Skeletal muscle satellite cell (primary cell): ENCODE measurements at regions not wholly inside any gene's neighbourhood (a gene's known extent, or its start where the extent isn't known, plus 50 kb on each side); places are given as distances from the start of the nearest gene placed in this dataset.
"Not testable (repeated sequence)": the region's sequence is repeated elsewhere in the genome, so short reads cannot be mapped to it uniquely, and the experiment has no call there.

Experiments
- H3K27me3 ChIP-seq: 2 replicates; pipeline ENCODE4 v1.7.0; 2013; ENCODE audit warnings: low read length; ENCODE audit not compliant: control insufficient read depth, insufficient read depth
- H3K36me3 ChIP-seq: 2 replicates; pipeline ENCODE4 v1.7.0; 2013; ENCODE audit warnings: mild to moderate bottlenecking, control low read depth, low read length; ENCODE audit not compliant: insufficient read depth
- H3K4me1 ChIP-seq: 2 replicates; pipeline ENCODE4 v1.7.0; 2013; ENCODE audit warnings: low read length; ENCODE audit not compliant: control insufficient read depth, insufficient read depth
- H3K4me2 ChIP-seq: 2 replicates; pipeline ENCODE4 v1.7.0; 2013; ENCODE audit warnings: mild to moderate bottlenecking, low read length
- H3K4me3 ChIP-seq: 2 replicates; pipeline ENCODE4 v1.7.0; 2013; ENCODE audit warnings: low read length
- H3K9ac ChIP-seq: 2 replicates; pipeline ENCODE4 v1.7.0; 2013; ENCODE audit warnings: mild to moderate bottlenecking, low read depth, low read length, moderate library complexity
- H3K9me3 ChIP-seq: replicated peaks from 2 replicates; pipeline ENCODE4 v1.7.0; 2013; ENCODE audit warnings: mild to moderate bottlenecking, control low read depth, low read length

- H3K9ac ChIP-seq: no peak overlapping the region
- H3K27me3 ChIP-seq: no peaks in the 10 kb centered on the region
- H3K9me3 ChIP-seq: no peaks in the 10 kb centered on the region
- no peak overlapping the region for H3K4me3 ChIP-seq
- no peaks in the 10 kb centered on the region for H3K36me3 ChIP-seq
- no peaks in the 10 kb centered on the region for H3K4me1 ChIP-seq
- no peak overlapping the region for H3K4me2 ChIP-seq
Observed at GRCh38 chr5:174559566-174560090, 164.8 kb upstream of the MSX2 start.

GRCh38 chr5:174560861-174561260 lies 163.5 kb upstream of the MSX2 start:
- Histone ChIP-seq H3K4me1 (no peaks in the 10 kb centered on the region), H3K36me3 (no peaks in the 10 kb centered on the region), H3K4me2 (no peak overlapping the region), H3K9me3 (no peaks in the 10 kb centered on the region), H3K27me3 (no peaks in the 10 kb centered on the region), H3K4me3 (no peak overlapping the region), H3K9ac (no peak overlapping the region)

DNA sequence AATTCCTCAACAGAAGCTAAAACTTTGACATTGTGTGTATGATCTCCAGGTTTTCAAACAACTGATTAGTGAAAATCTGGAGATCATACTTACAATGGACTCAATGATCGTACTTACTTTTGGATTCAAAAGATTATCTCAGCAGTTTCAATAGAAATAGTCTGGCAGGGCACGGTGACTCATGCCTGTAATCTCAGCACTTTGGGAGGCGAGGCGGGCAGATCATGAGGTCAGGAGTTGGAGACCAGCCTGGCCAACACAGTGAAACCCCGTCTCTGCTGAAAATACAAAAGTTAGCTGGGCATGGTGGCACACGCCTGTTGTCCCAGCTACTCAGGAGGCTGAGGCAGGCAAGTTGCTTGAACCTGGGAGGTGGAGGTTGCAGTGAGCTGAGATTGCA lies 161.3 kb upstream of the MSX2 start:
- not testable (repeated sequence) for H3K9ac ChIP-seq, H3K4me1 ChIP-seq, H3K27me3 ChIP-seq, H3K4me2 ChIP-seq, H3K36me3 ChIP-seq, H3K9me3 ChIP-seq, H3K4me3 ChIP-seq

- Histone ChIP-seq H3K4me1 (no peaks in the 10 kb centered on the region), H3K9me3 (peaks cover 5% of the 10 kb centered on the region), H3K4me3 (no peak overlapping the region), H3K27me3 (no peaks in the 10 kb centered on the region), H3K36me3 (no peaks in the 10 kb centered on the region), H3K9ac (no peak overlapping the region), H3K4me2 (no peak overlapping the region)
Observed at GRCh38 chr5:174563899-174564298, 160.5 kb upstream of the MSX2 start.

DNA sequence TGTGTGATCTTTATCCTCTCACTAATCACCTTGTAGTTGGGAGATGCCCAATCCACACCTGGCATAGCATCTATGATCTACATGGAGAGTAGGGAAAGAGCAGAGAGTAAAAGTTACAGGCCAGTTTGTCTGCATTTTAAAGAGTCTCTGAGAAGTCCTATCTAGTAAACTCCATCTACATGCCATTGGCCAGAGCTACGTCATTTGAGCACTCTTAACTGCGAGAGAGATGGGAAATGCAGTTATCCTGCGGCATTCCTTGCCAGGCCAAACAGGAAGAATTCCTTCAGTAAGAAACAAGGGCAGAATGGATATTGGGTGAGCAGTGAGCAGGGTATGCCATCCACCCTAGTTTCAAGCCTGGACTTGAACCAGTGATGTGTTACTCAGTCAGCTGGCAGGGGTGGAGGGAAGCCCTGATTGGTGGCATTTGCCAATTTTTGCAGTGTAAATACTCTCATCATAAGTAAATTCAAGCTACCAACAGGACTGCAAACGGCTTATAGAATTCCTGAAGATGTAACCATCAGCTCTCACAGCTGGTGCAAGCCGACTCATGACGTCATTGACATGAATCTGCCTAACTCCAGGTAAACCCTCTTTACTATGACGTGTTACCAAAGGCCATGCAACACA lies 156.8 kb upstream of the MSX2 start:
- H3K9me3 ChIP-seq: peaks cover 5% of the 10 kb centered on the region
- no peaks in the 10 kb centered on the region for H3K4me1 ChIP-seq
- no peak overlapping the region for H3K4me3 ChIP-seq
- H3K9ac ChIP-seq: no peak overlapping the region
- H3K27me3 ChIP-seq: no peaks in the 10 kb centered on the region
- H3K36me3 ChIP-seq: no peaks in the 10 kb centered on the region
- no peak overlapping the region for H3K4me2 ChIP-seq

GRCh38 chr5:174570662-174571061 lies 153.7 kb upstream of the MSX2 start:
- H3K36me3 ChIP-seq: no peaks in the 10 kb centered on the region
- no peaks in the 10 kb centered on the region for H3K4me1 ChIP-seq
- no peak overlapping the region for H3K4me2 ChIP-seq
- H3K9me3 ChIP-seq: peaks cover 5% of the 10 kb centered on the region
- H3K4me3 ChIP-seq: no peak overlapping the region
- no peaks in the 10 kb centered on the region for H3K27me3 ChIP-seq
- H3K9ac ChIP-seq: no peak overlapping the region

DNA sequence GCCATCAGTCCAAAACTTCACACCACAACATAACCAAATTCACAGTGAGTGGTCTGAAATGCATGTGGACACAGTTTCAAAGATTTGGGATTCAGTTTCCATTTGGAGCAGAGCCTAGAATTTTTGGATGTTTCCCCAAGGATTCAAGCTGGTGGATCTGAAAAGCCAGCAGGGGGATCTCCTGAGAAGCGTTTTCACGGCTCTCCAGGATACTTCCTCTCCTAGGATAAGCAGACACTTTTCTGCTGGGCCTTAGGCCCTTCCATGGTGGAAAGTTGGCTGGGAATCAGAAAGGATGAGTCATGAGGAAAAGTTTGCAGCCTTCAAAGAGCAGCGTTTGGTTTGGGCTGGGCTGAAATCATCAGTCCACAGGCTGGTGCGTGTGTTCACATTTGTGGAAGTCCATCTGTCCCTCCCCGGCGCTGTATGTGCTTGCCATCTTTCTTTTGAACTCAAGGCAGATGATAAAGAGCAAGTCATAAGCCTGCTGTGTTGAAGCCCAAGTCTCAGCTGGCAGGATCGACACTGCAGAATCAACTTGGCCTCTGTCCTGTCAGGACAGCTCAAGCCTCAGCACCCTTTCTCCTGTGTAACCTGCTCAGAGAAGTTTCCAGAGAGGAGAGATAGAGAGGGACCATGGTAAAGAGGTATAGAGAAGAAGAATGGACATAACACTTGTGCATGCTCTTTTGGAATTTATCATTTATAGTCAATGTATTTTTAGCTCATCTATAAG lies 152.6 kb upstream of the MSX2 start:
- no peaks in the 10 kb centered on the region for H3K36me3 ChIP-seq
- H3K27me3 ChIP-seq: no peaks in the 10 kb centered on the region
- no peak overlapping the region for H3K4me3 ChIP-seq
- H3K9me3 ChIP-seq: peaks cover 5% of the 10 kb centered on the region
- no peaks in the 10 kb centered on the region for H3K4me1 ChIP-seq
- no peak overlapping the region for H3K4me2 ChIP-seq
- no peak overlapping the region for H3K9ac ChIP-seq

DNA sequence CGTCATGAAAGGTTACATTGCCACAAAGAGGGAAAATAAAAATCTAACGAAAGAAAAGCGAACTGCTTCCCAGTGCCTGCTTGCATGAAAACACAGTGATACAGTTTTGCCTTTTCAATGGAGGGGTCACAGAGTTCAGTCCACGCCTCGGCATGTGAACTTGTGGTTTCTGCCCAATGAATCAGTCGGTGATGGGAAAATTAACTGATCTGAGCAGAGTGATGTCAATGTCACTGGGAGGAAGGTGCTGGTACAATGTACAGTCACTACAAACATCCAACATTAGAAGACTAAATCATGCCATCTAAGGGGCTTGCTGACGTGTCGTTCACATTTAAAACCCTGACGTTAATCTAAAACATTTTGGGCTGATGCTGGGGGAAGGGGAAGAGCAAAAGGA lies 151.8 kb upstream of the MSX2 start:
- H3K9me3 ChIP-seq: no peaks in the 10 kb centered on the region
- no peaks in the 10 kb centered on the region for H3K36me3 ChIP-seq
- H3K4me3 ChIP-seq: no peak overlapping the region
- H3K27me3 ChIP-seq: no peaks in the 10 kb centered on the region
- no peak overlapping the region for H3K4me2 ChIP-seq
- H3K4me1 ChIP-seq: no peaks in the 10 kb centered on the region
- no peak overlapping the region for H3K9ac ChIP-seq

- Histone ChIP-seq H3K4me2 (no peak overlapping the region), H3K9me3 (no peaks in the 10 kb centered on the region), H3K27me3 (no peaks in the 10 kb centered on the region), H3K4me3 (no peak overlapping the region), H3K9ac (no peak overlapping the region), H3K4me1 (no peaks in the 10 kb centered on the region), H3K36me3 (no peaks in the 10 kb centered on the region)
Observed at GRCh38 chr5:174573221-174573994, 151.0 kb upstream of the MSX2 start.

DNA sequence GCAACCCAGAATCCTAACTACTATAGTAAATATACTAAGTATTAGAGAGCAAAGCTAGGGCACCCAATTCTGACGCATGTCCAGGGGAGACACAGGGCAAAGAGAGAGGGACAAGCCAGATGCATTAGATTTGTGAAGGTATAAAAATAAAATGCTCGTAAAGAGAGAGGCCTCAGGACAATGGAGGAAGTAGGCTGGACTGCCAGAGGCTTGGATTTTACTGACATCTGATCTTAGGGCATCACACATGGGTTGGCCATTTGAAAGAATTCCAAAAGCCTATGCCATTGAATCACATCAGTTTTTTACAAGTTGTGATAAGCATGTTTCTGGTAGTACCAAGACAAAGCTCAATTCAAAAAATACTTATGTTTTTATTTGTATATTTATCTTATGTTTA lies 149.3 kb upstream of the MSX2 start:
- no peaks in the 10 kb centered on the region for H3K9me3 ChIP-seq
- H3K4me3 ChIP-seq: no peak overlapping the region
- H3K36me3 ChIP-seq: no peaks in the 10 kb centered on the region
- H3K4me1 ChIP-seq: no peaks in the 10 kb centered on the region
- no peak overlapping the region for H3K9ac ChIP-seq
- H3K27me3 ChIP-seq: no peaks in the 10 kb centered on the region
- H3K4me2 ChIP-seq: no peak overlapping the region

DNA sequence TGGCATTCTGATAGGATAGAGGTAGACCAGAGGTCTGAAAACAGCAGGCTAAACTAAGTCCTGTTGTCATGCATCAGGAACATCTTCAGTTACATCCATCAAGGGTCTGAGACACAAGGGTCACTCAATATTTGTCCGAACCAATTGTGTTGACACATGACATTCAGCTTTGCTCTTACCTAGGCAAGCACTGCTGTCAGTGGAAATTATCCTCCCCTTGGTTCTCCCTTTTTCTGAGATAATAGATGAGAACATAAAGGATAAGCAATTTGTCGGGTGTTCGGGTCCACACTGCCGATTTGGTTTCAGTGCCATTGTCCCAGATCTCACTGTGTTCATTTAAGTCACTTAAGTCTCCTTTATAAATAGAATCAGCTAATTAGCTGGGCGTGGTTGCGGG lies 148.3 kb upstream of the MSX2 start:
- Histone ChIP-seq H3K9ac (no peak overlapping the region), H3K27me3 (no peaks in the 10 kb centered on the region), H3K4me2 (no peak overlapping the region), H3K9me3 (no peaks in the 10 kb centered on the region), H3K4me1 (no peaks in the 10 kb centered on the region), H3K4me3 (no peak overlapping the region), H3K36me3 (no peaks in the 10 kb centered on the region)
